ENCODE measurements at regions not wholly inside any gene's neighbourhood (a gene's known extent, or its start where the extent isn't known, plus 50 kb on each side); places are given as distances from the start of the nearest gene placed in this dataset.

- peak in 1 of 42 donors; percentile 19 for DNase-seq
- intact Hi-C loops (cut with DNase I), result no loop called here
These were observed 685.9 kb downstream of the MATN1 start for GRCh38 chr1:30037251-30038118.

GRCh38 chr1:30036666-30037065 lies 686.7 kb downstream of the MATN1 start:
- intact Hi-C loops (cut with DNase I), result no loop called here
- DNase-seq, result no peak

- intact Hi-C loops (cut with DNase I), result no loop called here
- peak in 11 of 42 donors; percentile 5 to 59 (median 24) for DNase-seq
These were observed 687.2 kb downstream of the MATN1 start for GRCh38 chr1:30036229-30036547.

- DNase-seq, result peak in 2 of 42 donors; percentile 12 to 17
- intact Hi-C loops (cut with DNase I), result no loop called here
These were observed 687.7 kb downstream of the MATN1 start for GRCh38 chr1:30035522-30036228.

GRCh38 chr1:30034627-30035521 lies 688.5 kb downstream of the MATN1 start:
- intact Hi-C loops (cut with DNase I), result no loop called here
- peak in 41 of 42 donors; percentile 37 to 92 (median 72) for DNase-seq

- peak in 2 of 42 donors; percentile 32 to 43 for DNase-seq
- intact Hi-C loops (cut with DNase I), result no loop called here
These were observed 689.2 kb downstream of the MATN1 start for GRCh38 chr1:30034105-30034626.

- intact Hi-C loops (cut with DNase I), result no loop called here
These were observed 689.9 kb downstream of the MATN1 start for GRCh38 chr1:30033256-30034104.

GRCh38 chr1:30032302-30032701 lies 691.1 kb downstream of the MATN1 start:
- intact Hi-C loops (cut with DNase I), result no loop called here
- DNase-seq, result no peak

More at GRCh38 chr1:30033256-30034104, 689.9 kb downstream of the MATN1 start:
- DNase-seq, result peak in 3 of 42 donors; percentile 8 to 21 (median 16)

GRCh38 chr1:30029677-30030076 lies 693.7 kb downstream of the MATN1 start:
- intact Hi-C loops (cut with DNase I), result no loop called here
- peak in 2 of 42 donors; percentile 16 to 17 for DNase-seq

GRCh38 chr1:30028939-30029338 lies 694.4 kb downstream of the MATN1 start:
- DNase-seq, result peak in 3 of 42 donors; percentile 9 to 29 (median 16)
- intact Hi-C loops (cut with DNase I), result no loop called here

GRCh38 chr1:30028283-30028682 lies 695.1 kb downstream of the MATN1 start:
- peak in 2 of 42 donors; percentile 4 to 20 for DNase-seq
- intact Hi-C loops (cut with DNase I), result no loop called here

GRCh38 chr1:30027247-30027646 lies 696.1 kb downstream of the MATN1 start:
- intact Hi-C loops (cut with DNase I), result no loop called here
- no peak for DNase-seq

- intact Hi-C loops (cut with DNase I), result no loop called here
- peak in 2 of 42 donors; percentile 2 to 32 for DNase-seq
These were observed 698.8 kb downstream of the MATN1 start for GRCh38 chr1:30024411-30025195.

GRCh38 chr1:30023339-30024022 lies 699.9 kb downstream of the MATN1 start:
- intact Hi-C loops (cut with DNase I), result no loop called here
- peak in 1 of 42 donors; percentile 3 for DNase-seq

- intact Hi-C loops (cut with DNase I), result no loop called here
- no peak for DNase-seq
These were observed 709.4 kb downstream of the MATN1 start for GRCh38 chr1:30014031-30014430.

Measured in head of caudate nucleus (tissue), 42 donors.